WTC11 (cell line): ENCODE measurements at regions not wholly inside any gene's neighbourhood (a gene's known extent, or its start where the extent isn't known, plus 50 kb on each side); places are given as distances from the start of the nearest gene placed in this dataset.

Experiments used
- ATF1 ChIP-seq: sonication (generic); formaldehyde crosslinking; IDR thresholded peaks from 2 replicates; pipeline ENCODE4 v1.8.1; 2023; ENCODE audit warnings: mild to moderate bottlenecking, moderate library complexity, missing genetic modification reagents
- CTCF ChIP-seq: fragments of 200-600 bp; IDR thresholded peaks from 2 replicates; pipeline ENCODE4 v1.8.0; 2022; ENCODE audit warnings: antibody characterized with exemption
- JUN ChIP-seq: sonication (generic); formaldehyde crosslinking; IDR thresholded peaks from 2 replicates; pipeline ENCODE4 v1.8.0; 2023; ENCODE audit warnings: mild to moderate bottlenecking, missing genetic modification reagents
- TCF7 ChIP-seq: sonication (generic); formaldehyde crosslinking; IDR thresholded peaks from 2 replicates; pipeline ENCODE4 v1.8.0; 2022; ENCODE audit warnings: mild to moderate bottlenecking, low read depth, missing genetic modification reagents, moderate library complexity
- ZNF263 ChIP-seq: sonication (generic); formaldehyde crosslinking; IDR thresholded peaks from 2 replicates; pipeline ENCODE4 v1.8.1; 2022; ENCODE audit warnings: low read depth, mild to moderate bottlenecking, moderate library complexity, missing genetic modification reagents

- TF ChIP-seq CTCF = no peak
- TF ChIP-seq ATF1 (CRISPR knock-in tag) = no peak
- no peak for TF ChIP-seq TCF7 (CRISPR knock-in tag)
- TF ChIP-seq ZNF263 (CRISPR knock-in tag) = no peak
- no peak for TF ChIP-seq JUN (CRISPR knock-in tag)
Measured at GRCh38 chr21:38894899-38895298, 89.2 kb downstream of the ETS2 start.
